Stimulated activated CD8-positive, alpha-beta memory T cell treated with anti-CD3 and anti-CD28 coated beads, Interleukin-4, amount 100 ng/mL, for 48 hours (primary cell): ENCODE measurements at regions not wholly inside any gene's neighbourhood (a gene's known extent, or its start where the extent isn't known, plus 50 kb on each side); places are given as distances from the start of the nearest gene placed in this dataset.
"Not testable (repeated sequence)": the region's sequence is repeated elsewhere in the genome, so short reads cannot be mapped to it uniquely, and the experiment has no call there.

ENCODE experiments used
- DNase-seq: peaks from one replicate; pipeline ENCODE4 v3.0.0-alpha.2; 2020

DNA sequence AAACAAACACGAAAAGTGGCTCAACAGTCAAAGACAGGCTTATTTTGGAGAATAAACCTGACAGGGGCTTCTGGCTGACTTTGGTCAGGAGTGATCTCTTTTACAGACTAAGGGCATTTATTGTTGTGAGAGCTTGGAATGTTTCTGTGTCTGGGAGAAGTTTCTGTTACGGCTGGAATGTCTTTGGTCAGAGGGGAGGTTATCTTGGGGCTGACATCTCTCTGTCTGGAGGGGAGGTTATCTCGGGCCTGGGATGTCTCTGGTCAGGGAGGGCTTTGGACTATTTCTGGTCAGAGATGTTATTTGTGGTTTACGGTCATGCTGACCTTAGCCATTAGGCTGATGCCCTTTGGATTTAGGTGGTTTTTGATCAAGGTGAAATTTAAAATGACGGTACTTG, 345.5 kb upstream of the FSIP2 start:
- DNase-seq: no peak

DNA sequence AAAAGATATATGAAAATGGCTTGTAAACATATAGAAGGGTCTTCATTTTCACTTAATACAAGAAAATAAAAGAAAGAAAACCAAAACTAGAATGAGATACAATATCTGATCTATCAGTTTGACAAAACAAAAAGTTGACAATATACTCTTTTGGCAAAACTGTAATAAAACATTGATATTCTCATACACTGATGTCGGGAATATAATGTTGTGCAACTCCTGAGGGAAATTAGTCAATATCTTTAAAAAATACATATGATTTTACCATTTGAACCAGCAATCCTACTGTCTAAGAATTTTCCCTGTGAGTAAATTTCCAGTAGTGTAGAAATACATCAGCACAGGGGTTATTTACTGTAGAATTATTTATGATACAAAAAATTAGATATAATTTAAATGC, 336.1 kb upstream of the FSIP2 start:
- DNase-seq: no peak

DNA sequence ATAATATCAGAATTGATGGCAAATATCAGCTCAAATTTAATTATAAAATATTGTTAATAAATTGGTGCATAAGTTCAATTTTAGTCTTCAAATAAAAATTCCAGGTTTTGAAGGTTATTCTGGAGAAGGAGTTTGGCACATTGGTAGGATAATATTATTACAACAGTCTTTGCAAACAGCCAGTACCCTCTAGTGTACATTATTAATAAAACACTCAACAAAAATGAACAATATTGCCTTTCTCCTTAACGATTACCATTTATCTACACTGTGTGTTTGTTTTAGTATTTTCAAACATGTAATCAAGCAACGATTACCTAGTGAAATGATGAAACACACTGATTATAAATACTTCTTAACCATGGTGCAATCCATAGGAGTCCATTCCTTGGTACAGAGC, 334.0 kb upstream of the FSIP2 start:
- no peak for DNase-seq

DNA sequence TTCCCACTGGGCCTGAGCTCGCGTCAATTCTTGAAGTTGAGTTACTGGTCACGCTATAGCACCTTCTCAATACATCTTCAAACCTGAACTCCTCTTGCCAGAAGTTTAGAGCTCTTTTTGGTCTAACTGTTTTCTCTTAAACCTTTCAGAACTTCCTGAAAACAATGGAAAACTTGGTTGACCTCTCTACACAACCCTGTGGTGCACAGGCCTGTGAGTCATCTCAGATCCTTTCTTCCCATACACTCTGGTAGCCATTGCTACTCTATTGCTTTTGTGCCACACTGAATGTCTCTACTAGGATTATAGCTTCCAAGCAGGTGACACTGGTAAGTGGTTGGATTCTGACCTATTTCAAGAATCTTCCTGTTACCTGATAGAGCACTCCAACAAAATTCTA, 321.5 kb upstream of the FSIP2 start:
- no peak for DNase-seq

DNA sequence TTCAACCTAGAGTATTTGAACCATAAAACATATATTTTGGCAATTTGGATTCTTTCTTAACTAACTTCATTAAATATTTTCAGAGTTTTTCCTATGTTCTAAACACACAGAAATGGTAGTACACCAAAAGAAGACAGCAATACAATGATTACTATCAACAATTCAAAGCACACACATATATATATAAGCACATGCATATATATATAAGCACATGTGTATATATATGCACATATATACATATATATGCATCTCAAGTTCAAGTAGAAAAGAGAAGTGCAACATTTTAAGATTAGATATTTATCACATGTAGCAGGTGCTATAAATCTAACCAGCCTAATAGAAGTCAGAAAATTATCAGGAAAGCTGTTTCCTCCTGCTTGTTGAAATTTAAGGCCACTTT, 320.9 kb upstream of the FSIP2 start:
- no peak for DNase-seq

DNA sequence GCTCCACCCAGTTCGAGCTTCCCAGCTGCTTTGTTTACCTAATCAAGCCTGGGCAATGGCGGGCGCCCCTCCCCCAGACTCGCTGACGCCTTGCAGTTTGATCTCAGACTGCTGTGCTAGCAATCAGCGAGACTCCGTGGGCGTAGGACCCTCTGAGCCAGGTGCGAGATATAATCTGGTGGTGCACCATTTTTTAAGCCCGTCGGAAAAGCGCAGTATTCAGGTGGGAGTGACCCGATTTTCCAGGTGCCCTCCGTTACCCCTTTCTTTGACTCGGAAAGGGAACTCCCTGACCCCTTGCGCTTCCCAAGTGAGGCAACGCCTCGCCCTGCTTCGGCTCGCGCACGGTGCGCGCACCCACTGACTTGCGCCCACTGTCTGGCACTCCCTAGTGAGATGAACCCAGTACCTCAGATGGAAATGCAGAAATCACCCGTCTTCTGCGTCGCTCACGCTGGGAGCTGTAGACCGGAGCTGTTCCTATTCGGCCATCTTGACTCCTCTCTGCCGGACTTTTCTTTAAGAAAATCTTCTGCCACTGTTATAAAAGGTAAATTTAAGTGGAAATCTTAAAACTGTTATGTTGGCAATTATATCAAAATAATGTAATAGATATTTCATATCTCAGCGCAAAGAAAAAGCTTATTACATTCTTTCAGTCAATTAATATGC, 313.5 kb upstream of the FSIP2 start:
- DNase-seq: peak; percentile 30

DNA sequence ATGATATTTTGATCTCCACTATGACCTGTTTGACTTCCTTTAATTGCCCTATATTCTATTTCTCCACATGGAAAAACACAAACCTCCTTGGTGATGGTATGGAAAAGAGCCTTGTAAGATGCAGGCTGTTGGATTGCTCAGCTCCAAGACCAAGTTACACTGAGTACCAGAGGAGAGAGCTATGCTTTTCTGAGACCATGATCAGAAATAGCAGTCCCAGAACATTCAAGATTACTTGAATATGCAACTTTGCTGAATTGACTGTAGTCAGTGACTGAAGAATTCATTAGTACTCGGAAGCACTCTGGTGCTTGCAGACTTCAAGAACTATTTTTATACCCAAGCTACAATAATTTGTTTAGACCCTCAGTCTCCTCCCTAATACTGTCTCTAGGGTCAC, 310.6 kb upstream of the FSIP2 start:
- no peak for DNase-seq

DNA sequence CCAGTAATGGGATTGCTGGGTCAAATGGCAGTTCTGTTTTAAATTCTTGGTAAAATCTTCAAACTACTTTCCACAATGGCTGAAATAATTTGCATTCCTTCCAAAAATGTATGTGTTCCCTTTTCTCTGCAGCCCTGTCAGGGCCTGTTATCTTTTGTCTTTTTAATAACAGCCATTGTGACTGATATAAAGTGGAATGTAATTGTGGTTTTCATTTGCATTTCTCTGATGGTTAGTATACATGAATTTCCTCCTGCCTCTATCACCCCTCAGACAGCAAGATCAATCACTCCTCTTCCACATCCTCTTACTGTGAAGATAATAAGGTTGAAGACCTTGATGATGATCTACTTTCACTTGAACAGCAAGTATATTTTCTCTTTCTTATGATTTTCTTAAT, 304.8 kb upstream of the FSIP2 start:
- DNase-seq: no peak

DNA sequence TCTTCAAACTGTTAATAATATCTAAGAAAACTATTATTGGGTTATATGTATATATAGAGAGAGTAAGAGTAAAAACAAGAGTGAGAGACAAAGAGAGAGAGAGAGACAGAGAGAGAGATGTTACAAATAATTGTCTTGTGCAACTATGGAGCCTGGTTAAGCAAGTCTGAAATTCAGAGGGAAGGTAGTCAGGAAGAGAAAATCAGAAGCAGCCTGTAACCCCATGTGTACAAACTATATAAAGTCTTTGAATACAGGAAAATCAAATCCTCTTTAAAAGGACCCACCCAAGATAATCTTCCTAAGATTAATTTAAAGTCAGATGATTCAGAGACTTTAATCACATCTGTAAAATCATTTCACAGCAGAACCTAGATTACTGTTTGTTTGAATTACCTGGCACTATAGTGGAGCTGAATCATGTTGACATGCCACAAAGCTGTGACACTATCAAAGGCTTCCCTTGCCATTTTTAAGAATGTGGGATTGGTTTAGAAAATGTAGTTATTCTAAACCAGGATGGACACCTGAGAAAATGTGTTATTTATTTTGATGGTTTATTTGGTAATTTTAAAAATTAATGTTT, 301.7 kb upstream of the FSIP2 start:
- no peak for DNase-seq

DNA sequence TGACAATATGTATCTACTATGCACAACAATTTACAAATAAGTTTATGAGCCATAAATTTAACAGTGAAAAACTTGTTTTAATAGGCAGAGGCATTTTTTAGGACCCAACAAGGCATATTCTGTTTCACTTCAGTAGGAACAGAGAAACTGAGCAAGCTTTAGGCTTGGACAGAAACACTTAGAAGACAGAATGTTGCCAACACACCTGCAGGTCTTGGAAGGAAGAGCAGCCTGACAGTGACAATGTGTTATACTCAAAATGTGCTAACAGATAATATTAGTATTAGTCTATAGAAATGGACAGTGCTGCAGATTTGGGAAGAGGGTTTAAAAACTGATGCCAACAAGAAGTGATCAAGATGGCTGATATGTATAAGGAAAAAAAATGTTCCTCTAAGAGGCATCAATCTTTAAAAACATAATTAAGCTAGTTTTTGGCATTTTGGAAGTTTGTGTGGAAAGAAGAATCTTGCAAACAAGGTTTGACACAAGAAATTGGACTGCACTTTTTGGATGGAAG, 297.1 kb upstream of the FSIP2 start:
- DNase-seq: no peak

DNA sequence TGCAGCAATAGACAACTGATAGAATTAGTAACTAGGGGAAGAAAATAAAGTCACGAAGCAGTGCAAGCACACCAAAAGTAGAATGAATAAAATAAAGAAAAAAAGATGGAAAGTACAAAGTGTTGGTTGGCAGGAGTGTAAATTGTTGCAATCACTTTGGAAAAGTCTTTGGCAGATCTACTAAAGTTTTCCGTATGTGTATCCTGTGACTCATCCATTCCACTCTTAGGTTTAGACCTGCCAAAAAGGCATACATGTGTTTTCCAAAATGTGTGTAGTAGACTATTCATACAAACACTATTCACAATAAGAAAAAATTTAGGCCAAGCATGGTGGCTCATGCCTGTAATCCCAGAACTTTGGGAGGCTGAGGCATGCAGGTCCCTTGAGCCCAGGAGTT, 282.1 kb upstream of the FSIP2 start:
- no peak for DNase-seq

DNA sequence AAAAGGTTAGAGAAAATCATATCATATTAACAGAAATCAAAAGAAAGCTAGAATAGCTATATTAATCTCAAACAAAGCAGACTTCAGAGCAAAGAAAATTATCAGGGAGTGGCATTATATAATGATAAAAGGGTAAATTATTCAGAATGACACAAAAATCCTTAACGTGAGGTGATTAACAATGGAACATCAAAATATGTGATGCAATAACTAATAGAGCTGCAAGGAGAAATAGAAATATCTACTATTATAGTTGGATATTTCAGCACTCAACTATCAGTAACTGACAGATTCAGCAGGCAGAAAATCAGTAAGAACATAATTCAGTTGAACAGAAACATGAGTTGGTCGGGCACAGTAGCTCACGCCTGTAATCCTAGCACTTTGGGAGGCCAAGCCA, 275.1 kb upstream of the FSIP2 start:
- DNase-seq: no peak

DNA sequence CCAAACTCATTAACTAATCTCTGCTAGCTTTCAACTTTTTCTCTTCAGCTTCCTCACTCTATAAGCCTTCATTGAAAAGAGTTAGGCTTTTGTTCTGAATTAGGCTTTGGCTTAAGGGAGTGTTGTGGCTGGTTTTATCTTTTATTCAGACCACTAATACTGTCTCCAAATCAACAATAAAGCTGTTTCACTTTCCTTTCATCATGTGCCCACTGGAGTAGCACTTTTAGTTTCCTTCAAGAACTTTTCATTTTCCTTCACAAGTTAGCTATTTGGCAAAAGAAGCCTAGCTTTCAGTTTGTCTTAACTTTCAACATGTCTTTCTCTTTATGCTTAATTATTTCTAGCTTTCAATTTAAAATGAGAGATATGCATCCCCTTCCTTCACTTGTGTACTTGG, 271.7 kb upstream of the FSIP2 start:
- DNase-seq: no peak

DNA sequence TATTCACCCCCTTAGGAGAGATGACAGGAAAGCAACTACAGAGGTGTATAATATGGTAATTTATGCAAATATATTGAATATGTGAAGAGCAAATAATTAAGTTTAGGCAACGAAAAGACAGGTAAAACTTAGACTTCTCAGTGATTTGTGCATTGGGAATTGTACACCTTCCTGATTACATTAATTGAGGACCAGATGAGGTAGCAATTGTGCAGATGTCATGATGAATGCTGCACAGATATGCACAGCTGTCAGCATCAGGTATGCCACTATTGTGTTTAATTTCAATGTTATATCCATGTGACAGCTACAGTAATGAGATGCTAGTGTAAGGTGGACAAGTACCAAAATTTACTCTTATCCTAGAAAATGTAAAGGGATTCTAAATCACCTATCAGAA, 267.2 kb upstream of the FSIP2 start:
- no peak for DNase-seq

DNA sequence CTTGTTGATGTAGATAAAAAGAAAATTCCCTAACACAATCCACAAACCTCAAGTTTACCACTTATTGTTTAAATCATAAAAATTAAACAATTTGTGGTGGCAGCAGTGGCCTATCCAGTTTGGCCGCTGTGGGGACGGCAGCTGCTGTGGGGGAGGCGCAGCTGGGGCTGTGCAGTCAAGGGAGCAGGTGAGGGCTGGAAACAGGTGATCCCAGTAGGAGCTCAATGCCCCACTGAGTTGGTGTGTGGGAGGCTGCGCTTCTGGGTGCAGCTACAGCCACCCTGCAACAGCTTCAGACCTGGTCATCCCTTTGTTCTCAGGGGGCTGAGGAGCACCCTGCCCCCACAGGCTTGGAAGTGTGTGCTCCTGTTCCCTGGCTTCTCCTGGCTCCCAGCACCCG, 266.0 kb upstream of the FSIP2 start:
- no peak for DNase-seq

DNA sequence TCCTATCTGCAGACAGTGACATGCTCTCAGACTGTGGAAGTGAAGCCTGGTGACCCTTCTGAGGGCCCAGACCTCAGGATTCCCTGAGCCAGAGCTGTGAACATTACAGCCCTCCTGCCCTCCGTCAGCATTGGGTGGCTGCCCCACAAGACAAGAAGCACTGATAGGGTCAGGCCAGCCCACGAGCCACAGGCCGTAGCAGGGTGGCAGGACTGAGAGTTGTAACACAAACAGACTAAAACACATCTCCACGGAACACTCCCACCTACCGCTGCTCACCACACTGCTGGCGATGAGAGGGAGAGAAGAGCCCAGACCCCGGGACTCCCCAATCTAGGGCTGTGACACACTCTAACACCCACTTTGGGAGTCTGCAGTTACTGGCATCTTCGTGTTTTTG, 264.8 kb upstream of the FSIP2 start:
- DNase-seq: no peak

DNA sequence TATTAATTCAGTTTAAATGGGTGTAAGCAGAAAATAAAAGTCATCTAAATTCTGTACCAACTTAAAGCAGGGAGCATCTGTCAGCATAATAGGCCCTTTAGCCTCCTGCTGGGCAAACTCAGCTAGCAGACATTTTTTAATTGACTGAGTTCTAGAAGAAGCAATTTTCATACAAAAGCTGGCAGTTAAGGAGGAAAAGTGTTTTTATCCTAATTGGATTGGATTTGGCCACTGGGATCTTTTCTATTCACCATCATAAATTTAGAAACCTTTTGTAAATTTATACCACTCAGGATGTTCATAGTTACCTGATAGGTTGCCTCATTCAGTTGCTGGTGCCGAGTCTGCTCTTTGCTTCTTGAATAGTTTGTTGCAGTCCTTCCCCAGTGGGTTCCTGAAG, 262.7 kb upstream of the FSIP2 start:
- DNase-seq: no peak

DNA sequence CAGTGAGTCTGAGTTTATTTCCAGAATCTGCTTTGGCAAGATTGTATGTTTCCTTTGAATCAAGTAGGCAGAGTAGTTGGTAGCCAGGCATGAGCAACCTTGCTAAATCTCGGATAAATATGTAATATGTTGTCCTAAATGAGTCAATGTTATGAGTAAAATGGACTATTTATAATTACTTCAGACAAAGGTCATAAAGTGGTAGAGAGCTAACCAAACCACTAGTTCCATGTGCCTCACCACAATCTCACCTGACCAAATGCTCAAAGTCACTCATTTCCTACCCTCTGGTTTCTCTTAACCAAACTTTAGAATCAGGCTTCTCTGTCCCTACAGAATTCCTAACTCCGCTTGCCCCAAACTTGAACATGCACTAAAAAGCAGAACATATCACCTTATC, 261.2 kb upstream of the FSIP2 start:
- DNase-seq: no peak

DNA sequence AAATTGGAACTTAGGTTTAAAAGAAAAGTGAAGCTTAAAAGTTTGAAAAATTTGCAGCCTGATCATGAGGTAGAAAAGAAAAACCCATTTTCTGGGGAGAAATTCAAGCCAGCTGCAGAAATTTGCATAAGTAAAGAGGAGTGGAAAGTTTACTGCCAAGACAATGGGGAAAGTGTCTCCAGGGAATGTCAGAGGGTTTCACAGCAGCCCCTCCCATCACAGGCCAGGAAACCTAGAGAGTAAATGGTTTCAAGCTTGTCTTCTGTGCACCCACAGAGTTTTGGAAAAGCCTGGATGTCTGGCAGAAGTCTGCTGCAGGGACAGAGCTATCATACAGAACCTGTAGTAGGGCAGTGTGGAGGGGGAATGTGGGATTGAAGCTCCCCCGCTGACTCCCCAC, 254.0 kb upstream of the FSIP2 start:
- no peak for DNase-seq

DNA sequence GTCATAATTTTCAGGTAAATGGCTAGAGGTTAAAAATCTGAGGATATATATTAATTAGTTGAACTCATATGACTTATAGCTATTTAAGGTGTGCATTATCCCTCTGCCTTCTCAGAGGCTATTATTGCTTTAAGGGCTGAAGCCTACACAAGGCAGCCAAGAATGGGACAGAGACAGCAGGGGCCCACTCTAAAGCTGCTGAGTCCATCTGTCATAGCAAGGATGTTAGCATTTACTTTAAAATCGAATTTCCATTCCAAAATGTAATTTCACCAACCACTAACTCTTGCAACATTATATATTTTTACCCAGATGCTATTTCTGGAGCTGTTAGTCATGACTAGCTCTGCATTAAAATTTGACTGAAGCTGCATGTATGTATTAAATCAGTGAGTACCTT, 236.3 kb upstream of the FSIP2 start:
- DNase-seq: no peak

DNA sequence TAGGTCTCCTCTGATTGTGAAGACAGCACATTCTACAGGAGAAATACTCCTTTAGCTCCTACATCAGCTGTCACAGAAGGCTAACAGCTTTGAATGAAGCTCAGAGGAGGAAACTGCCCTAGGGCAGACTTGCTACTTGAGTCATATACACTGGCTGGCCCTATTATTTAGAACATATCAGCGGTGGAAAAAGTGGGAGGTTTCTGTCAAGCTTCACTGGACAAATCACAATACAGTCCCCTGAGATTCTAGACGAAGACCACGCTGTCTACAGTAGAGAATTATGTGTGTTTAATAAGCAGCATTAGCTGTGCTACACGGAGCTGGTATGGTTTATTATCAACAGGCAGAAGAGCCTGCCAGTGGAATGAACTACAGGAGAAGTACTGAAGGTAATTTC, 230.9 kb upstream of the FSIP2 start:
- DNase-seq: no peak

DNA sequence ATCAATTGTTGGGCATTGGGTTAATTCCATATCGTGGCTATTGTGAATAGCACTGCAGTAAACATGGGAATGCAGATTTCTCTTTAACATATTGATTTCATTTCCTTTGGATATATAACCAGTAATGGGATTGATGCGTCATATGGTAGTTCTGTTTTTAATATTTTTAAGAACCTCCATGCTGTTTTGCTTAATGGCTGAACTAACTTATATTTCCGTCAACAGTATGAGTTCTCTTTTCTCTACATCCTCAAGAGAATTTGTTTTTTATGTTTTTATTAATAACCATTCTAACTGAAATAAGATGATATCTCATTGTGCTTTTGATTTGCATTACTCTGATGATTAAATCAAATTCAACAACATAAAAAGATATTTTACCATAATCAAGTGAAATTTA, 228.5 kb upstream of the FSIP2 start:
- DNase-seq: no peak

DNA sequence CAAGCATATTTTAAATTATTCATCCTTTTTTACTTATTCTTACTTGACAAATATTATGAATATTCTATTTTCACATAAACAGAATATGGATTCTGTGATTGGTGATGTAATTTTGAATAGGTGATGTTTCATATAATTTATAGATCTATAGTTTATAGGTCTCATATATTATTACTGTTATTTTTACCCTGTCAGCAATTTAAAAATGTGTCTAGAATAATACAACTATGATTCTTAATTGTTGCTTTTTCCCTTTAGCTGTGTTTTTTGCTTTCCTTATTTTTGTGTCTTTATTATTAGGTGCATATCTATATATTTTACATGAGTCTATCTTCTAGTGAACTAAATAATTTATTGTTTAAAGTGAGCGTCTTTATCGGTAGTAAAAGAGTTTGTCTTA, 226.7 kb upstream of the FSIP2 start:
- no peak for DNase-seq

DNA sequence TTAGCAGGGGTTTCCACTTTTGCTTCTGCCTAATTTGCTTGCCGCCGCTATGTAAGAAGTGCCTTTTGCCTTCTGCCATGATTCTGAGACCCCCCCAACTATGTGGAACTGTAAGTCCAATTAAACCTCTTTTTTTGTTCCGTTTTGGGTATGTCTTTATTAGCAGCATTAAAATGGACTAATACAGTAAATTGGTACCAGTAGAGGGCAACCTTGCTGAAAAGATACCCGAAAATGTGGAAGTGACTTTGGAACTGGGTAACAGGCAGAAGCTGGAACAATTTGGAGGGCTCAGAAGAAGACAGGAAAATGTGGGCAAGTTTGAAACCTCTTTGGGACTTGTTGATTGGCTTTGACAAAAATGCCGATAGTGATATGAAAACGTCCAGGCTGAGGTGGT, 216.1 kb upstream of the FSIP2 start:
- no peak for DNase-seq

DNA sequence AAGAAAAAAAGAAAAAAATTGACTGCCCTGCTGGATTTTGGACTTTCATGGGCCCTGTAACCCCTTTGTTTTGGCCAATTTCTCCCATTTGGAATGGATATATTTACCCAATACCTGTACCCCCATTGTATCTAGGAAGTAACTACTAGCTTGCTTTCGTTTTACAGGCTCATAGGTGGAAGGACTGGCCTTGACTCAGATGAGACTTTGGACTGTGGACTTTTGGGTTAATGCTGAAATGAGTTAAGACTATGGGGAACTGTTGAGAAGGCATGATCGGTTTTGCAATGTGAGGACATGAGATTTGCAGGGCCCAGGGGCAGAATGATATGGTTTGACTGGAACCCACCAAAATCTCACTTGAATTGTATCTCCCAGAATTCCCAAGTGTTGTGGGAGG, 214.4 kb upstream of the FSIP2 start:
- DNase-seq: not testable (repeated sequence)
